ENCODE measurements at regions not wholly inside any gene's neighbourhood (a gene's known extent, or its start where the extent isn't known, plus 50 kb on each side); places are given as distances from the start of the nearest gene placed in this dataset.

DNA sequence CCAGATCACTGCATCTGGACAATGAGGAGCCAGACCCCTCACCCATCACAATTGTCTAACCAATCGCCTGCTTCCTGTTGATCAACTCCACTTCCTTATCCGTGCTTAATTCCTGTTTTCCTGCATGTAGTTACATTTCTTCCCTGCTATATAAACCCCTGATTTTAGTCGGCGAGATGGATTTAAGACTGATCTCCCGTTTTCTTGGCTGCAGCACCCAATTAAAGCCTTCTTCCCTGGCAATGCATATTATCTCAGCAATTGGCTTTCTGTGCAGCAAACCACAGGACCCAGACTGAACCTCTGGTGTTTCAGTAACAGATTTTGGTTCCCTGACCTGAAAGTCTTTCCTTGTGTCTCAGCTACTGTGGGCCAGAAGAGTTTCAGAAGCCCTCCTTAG lies 272.3 kb downstream of the IPO8 start:
- no peak for TF ChIP-seq ZNF175 (tag by site-specific recombination; IDR thresholded peaks at IDR 0.05)
- TF ChIP-seq, protein P1, sequence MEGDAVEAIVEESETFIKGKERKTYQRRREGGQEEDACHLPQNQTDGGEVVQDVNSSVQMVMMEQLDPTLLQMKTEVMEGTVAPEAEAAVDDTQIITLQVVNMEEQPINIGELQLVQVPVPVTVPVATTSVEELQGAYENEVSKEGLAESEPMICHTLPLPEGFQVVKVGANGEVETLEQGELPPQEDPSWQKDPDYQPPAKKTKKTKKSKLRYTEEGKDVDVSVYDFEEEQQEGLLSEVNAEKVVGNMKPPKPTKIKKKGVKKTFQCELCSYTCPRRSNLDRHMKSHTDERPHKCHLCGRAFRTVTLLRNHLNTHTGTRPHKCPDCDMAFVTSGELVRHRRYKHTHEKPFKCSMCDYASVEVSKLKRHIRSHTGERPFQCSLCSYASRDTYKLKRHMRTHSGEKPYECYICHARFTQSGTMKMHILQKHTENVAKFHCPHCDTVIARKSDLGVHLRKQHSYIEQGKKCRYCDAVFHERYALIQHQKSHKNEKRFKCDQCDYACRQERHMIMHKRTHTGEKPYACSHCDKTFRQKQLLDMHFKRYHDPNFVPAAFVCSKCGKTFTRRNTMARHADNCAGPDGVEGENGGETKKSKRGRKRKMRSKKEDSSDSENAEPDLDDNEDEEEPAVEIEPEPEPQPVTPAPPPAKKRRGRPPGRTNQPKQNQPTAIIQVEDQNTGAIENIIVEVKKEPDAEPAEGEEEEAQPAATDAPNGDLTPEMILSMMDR (tag by site-specific recombination; IDR thresholded peaks at IDR 0.05), result no peak
- no peak for TF ChIP-seq KLF10 (tag by site-specific recombination; IDR thresholded peaks at IDR 0.05)
- TF ChIP-seq RBAK (tag by site-specific recombination; IDR thresholded peaks at IDR 0.05), result no peak
- TF ChIP-seq ZNF585B (tag by site-specific recombination; IDR thresholded peaks at IDR 0.05), result no peak
- TF ChIP-seq ZFP41 (tag by site-specific recombination; IDR thresholded peaks at IDR 0.05; ENCODE audit: borderline replicate concordance), result no peak
- no peak for TF ChIP-seq ZFP37 (tag by site-specific recombination; IDR thresholded peaks at IDR 0.05)
- no peak for TF ChIP-seq REST (tag by site-specific recombination; IDR thresholded peaks at IDR 0.05)
- no peak for TF ChIP-seq KLF16 (tag by site-specific recombination; IDR thresholded peaks at IDR 0.05)
- TF ChIP-seq ZNF777 (tag by site-specific recombination; IDR thresholded peaks at IDR 0.05; ENCODE audit: borderline replicate concordance), result no peak
- no peak for TF ChIP-seq ZNF366 (tag by site-specific recombination; conservative IDR thresholded peaks at IDR 0.05)
- TF ChIP-seq, protein P2, sequence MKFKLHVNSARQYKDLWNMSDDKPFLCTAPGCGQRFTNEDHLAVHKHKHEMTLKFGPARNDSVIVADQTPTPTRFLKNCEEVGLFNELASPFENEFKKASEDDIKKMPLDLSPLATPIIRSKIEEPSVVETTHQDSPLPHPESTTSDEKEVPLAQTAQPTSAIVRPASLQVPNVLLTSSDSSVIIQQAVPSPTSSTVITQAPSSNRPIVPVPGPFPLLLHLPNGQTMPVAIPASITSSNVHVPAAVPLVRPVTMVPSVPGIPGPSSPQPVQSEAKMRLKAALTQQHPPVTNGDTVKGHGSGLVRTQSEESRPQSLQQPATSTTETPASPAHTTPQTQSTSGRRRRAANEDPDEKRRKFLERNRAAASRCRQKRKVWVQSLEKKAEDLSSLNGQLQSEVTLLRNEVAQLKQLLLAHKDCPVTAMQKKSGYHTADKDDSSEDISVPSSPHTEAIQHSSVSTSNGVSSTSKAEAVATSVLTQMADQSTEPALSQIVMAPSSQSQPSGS (tag by site-specific recombination; IDR thresholded peaks at IDR 0.05; ENCODE audit: low read depth), result no peak
- no peak for TF ChIP-seq ZFP3 (tag by site-specific recombination; IDR thresholded peaks at IDR 0.05; ENCODE audit: low read depth)
- TF ChIP-seq, protein P3, sequence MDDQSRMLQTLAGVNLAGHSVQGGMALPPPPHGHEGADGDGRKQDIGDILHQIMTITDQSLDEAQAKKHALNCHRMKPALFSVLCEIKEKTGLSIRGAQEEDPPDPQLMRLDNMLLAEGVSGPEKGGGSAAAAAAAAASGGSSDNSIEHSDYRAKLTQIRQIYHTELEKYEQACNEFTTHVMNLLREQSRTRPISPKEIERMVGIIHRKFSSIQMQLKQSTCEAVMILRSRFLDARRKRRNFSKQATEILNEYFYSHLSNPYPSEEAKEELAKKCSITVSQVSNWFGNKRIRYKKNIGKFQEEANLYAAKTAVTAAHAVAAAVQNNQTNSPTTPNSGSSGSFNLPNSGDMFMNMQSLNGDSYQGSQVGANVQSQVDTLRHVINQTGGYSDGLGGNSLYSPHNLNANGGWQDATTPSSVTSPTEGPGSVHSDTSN (CRISPR knock-in tag; IDR thresholded peaks at IDR 0.05), result no peak

Measured in HEK293 (cell line).